Activated CD4-positive, alpha-beta T cell treated with anti-CD3 and anti-CD28 coated beads for 36 hours (primary cell): ENCODE measurements at regions not wholly inside any gene's neighbourhood (a gene's known extent, or its start where the extent isn't known, plus 50 kb on each side); places are given as distances from the start of the nearest gene placed in this dataset.

Experiments used
- ATAC-seq: fragments of 200-7000 bp; cut with Tn5 transposase; one replicate; pipeline ENCODE4 v1.10.0; 2021; ENCODE audit warnings: mild to moderate bottlenecking, moderate library complexity
- CTCF ChIA-PET: fragments of 350-600 bp; sonication (Branson Sonifier 250); formaldehyde crosslinking; loops from one replicate; lab custom pipeline; 2021; ENCODE audit warnings: antibody characterized with exemption; lab: Charles Lee
- POLR2A ChIA-PET: fragments of 350-600 bp; sonication (Branson Sonifier 250); formaldehyde crosslinking; loops from one replicate; lab custom pipeline; 2021; ENCODE audit warnings: antibody characterized with exemption, inconsistent platforms; lab: Charles Lee
- DNase-seq: peaks from one replicate; pipeline ENCODE4 v3.0.0-alpha.2; 2020
- H3K27ac Mint-ChIP-seq: one replicate; pipeline ENCODE4 v1.8.0; 2021; ENCODE audit warnings: mixed read lengths
- H3K27me3 Mint-ChIP-seq: one replicate; pipeline ENCODE4 v1.8.0; 2021; ENCODE audit warnings: mixed read lengths
- H3K36me3 Mint-ChIP-seq: one replicate; pipeline ENCODE4 v1.8.0; 2021; ENCODE audit warnings: low read depth, mixed read lengths
- H3K4me1 Mint-ChIP-seq: one replicate; pipeline ENCODE4 v1.8.0; 2021; ENCODE audit warnings: mixed read lengths
- H3K4me3 Mint-ChIP-seq: one replicate; pipeline ENCODE4 v1.8.0; 2021; ENCODE audit warnings: mild to moderate bottlenecking, moderate library complexity, mixed read lengths
- H3K9me3 Mint-ChIP-seq: one replicate; pipeline ENCODE4 v1.8.0; 2021; ENCODE audit warnings: low read depth, mixed read lengths
- intact Hi-C, 2 experiments: fragments of 100-400 bp; cut with DNase I in 1 of 2; cut with micrococcal nuclease in 1 of 2; formaldehyde crosslinking; loops; one replicate each; pipeline versions ENCODE4 v1.14.2 to v1.15.1; 2022 to 2024; cut with DNase I, micrococcal nuclease

- ChIA-PET POLR2A (no interaction called here), CTCF (no interaction called here)
- Mint-ChIP-seq H3K27me3 (no peaks in the 10 kb centered on the region), H3K4me1 (no peaks in the 10 kb centered on the region), H3K36me3 (no peaks in the 10 kb centered on the region), H3K4me3 (no peak overlapping the region), H3K9me3 (peaks cover 10% of the 10 kb centered on the region), H3K27ac (no peak overlapping the region)
- DNase-seq: no peak
- no peak for ATAC-seq
- intact Hi-C loops: no loop called here
These were observed 573.5 kb downstream of the BCKDHB start for GRCh38 chr6:80679992-80680391.

- H3K27ac Mint-ChIP-seq: no peak overlapping the region
- no peaks in the 10 kb centered on the region for H3K27me3 Mint-ChIP-seq
- H3K4me3 Mint-ChIP-seq: no peak overlapping the region
- H3K36me3 Mint-ChIP-seq: no peaks in the 10 kb centered on the region
- CTCF ChIA-PET: interaction anchor here (0.7 kb wide), 1 partner anchor 17 kb away, joined by 3 read pairs; no protein-coding TSS in a partner anchor
- DNase-seq (no peak), ATAC-seq (no peak)
- POLR2A ChIA-PET: no interaction called here
- no peaks in the 10 kb centered on the region for H3K4me1 Mint-ChIP-seq
- intact Hi-C loops: no loop called here
- H3K9me3 Mint-ChIP-seq: peaks cover 2% of the 10 kb centered on the region
These were observed 569.9 kb downstream of the BCKDHB start for GRCh38 chr6:80676386-80676785.

DNA sequence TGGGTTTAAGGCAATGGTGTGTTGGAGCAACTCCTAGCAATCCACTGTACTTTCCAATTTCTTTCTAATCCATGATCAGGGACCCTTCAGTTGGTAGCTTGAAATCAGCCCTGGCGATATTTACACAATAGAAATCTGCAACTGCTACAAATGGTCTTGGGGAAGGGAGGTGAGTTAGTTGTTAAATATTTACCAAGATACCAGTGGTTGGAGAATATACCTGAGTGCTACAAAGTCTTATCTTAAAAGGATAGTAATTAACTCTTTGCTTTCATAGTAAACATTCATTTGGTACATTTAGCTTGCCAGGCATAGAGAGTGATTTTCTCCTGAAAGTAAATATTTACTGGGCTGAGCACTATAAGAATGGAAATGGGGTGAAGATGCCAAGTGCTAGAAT is 568.2 kb downstream of the BCKDHB start:
- intact Hi-C loops: no loop called here
- H3K4me3 Mint-ChIP-seq: no peak overlapping the region
- no peaks in the 10 kb centered on the region for H3K4me1 Mint-ChIP-seq
- no peaks in the 10 kb centered on the region for H3K36me3 Mint-ChIP-seq
- ChIA-PET CTCF (no interaction called here), POLR2A (no interaction called here)
- H3K27me3 Mint-ChIP-seq: no peaks in the 10 kb centered on the region
- ATAC-seq (no peak), DNase-seq (no peak)
- H3K27ac Mint-ChIP-seq: no peak overlapping the region
- peaks cover 2% of the 10 kb centered on the region for H3K9me3 Mint-ChIP-seq

- H3K4me3 Mint-ChIP-seq: no peak overlapping the region
- H3K27me3 Mint-ChIP-seq: no peaks in the 10 kb centered on the region
- no peak for DNase-seq
- intact Hi-C loops: no loop called here
- H3K36me3 Mint-ChIP-seq: no peaks in the 10 kb centered on the region
- H3K27ac Mint-ChIP-seq: no peak overlapping the region
- ChIA-PET CTCF (no interaction called here), POLR2A (no interaction called here)
- no peaks in the 10 kb centered on the region for H3K4me1 Mint-ChIP-seq
- ATAC-seq: no peak
- peaks cover 2% of the 10 kb centered on the region for H3K9me3 Mint-ChIP-seq
These were observed 566.9 kb downstream of the BCKDHB start for GRCh38 chr6:80673367-80673766.

- Mint-ChIP-seq H3K36me3 (no peaks in the 10 kb centered on the region), H3K27me3 (no peaks in the 10 kb centered on the region), H3K9me3 (peaks cover 2% of the 10 kb centered on the region), H3K4me3 (no peak overlapping the region), H3K27ac (no peak overlapping the region), H3K4me1 (no peaks in the 10 kb centered on the region)
- CTCF ChIA-PET: no interaction called here
- POLR2A ChIA-PET: no interaction called here
- no peak for DNase-seq
- ATAC-seq: no peak
- intact Hi-C loops: no loop called here
These were observed 560.5 kb downstream of the BCKDHB start for GRCh38 chr6:80667006-80667405.

DNA sequence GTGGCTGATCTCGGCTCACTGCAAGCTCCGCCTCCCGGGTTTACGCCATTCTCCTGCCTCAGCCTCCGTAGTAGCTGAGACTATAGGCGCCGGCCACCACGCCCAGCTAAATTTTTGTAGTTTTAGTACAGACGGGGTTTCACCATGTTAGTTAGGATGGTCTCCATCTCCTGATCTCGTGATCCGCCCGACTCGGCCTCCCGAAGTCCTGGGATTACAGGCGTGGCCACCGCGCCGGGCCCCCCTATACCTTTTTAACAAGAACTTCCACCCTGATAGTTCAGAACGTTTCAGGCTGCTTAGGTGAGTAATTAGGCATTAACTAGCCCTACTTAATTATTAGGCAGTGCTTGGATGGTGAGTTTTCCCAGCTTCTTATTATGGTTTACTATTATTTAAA is 552.5 kb downstream of the BCKDHB start:
- intact Hi-C loops: no loop called here
- Mint-ChIP-seq H3K4me3 (no peak overlapping the region), H3K27me3 (no peaks in the 10 kb centered on the region), H3K27ac (no peak overlapping the region), H3K9me3 (peaks cover 3% of the 10 kb centered on the region), H3K36me3 (no peaks in the 10 kb centered on the region), H3K4me1 (no peaks in the 10 kb centered on the region)
- no peak for ATAC-seq
- ChIA-PET POLR2A (no interaction called here), CTCF (interaction anchor here (0.8 kb wide), 1 partner anchor 18 kb away, joined by 3 read pairs; no protein-coding TSS in a partner anchor)
- DNase-seq: no peak

DNA sequence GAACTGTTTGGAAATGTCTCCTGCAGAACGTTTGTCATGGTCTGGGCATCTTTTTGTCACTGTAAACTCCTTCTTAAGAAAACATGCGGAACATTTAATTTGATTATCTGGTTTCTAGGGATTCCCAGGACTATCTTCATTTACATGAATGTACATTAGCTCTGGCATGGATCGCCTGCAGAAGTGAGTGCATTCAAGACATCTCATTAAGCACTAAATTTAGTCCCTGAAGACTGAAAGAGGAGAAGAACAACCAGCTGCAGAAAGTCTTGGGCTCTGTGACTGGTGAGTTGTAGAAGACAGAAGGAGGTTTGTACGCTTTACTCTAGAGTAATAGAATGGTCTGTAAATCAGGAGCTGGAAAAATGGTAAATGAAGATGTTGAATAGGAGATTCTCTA is 540.7 kb downstream of the BCKDHB start:
- POLR2A ChIA-PET: no interaction called here
- Mint-ChIP-seq H3K4me3 (no peak overlapping the region), H3K4me1 (no peaks in the 10 kb centered on the region), H3K36me3 (no peaks in the 10 kb centered on the region), H3K9me3 (no peaks in the 10 kb centered on the region), H3K27me3 (no peaks in the 10 kb centered on the region), H3K27ac (no peak overlapping the region)
- DNase-seq: no peak
- CTCF ChIA-PET: interaction anchor here (0.7 kb wide), 1 partner anchor 38 kb away, joined by 3 read pairs; no protein-coding TSS in a partner anchor
- intact Hi-C loops: no loop called here
- ATAC-seq: no peak

GRCh38 chr6:80643881-80644280 is 537.4 kb downstream of the BCKDHB start:
- H3K4me3 Mint-ChIP-seq: no peak overlapping the region
- no peak overlapping the region for H3K27ac Mint-ChIP-seq
- CTCF ChIA-PET: no interaction called here
- POLR2A ChIA-PET: no interaction called here
- intact Hi-C loops: no loop called here
- ATAC-seq (no peak), DNase-seq (no peak)
- no peaks in the 10 kb centered on the region for H3K9me3 Mint-ChIP-seq
- H3K27me3 Mint-ChIP-seq: no peaks in the 10 kb centered on the region
- H3K36me3 Mint-ChIP-seq: no peaks in the 10 kb centered on the region
- H3K4me1 Mint-ChIP-seq: no peaks in the 10 kb centered on the region

GRCh38 chr6:80642452-80642851 is 536.0 kb downstream of the BCKDHB start:
- H3K9me3 Mint-ChIP-seq: no peaks in the 10 kb centered on the region
- H3K4me3 Mint-ChIP-seq: no peak overlapping the region
- ChIA-PET POLR2A (no interaction called here), CTCF (interaction anchor here (0.5 kb wide), 1 partner anchor 966 kb away, joined by 3 read pairs; no protein-coding TSS in a partner anchor)
- intact Hi-C loops: no loop called here
- ATAC-seq: no peak
- H3K27ac Mint-ChIP-seq: no peak overlapping the region
- H3K36me3 Mint-ChIP-seq: no peaks in the 10 kb centered on the region
- H3K4me1 Mint-ChIP-seq: no peaks in the 10 kb centered on the region
- DNase-seq: no peak
- H3K27me3 Mint-ChIP-seq: no peaks in the 10 kb centered on the region

- H3K27ac Mint-ChIP-seq: no peak overlapping the region
- intact Hi-C loops: no loop called here
- POLR2A ChIA-PET: no interaction called here
- CTCF ChIA-PET: no interaction called here
- no peaks in the 10 kb centered on the region for H3K4me1 Mint-ChIP-seq
- H3K4me3 Mint-ChIP-seq: no peak overlapping the region
- no peak for DNase-seq
- H3K9me3 Mint-ChIP-seq: no peaks in the 10 kb centered on the region
- ATAC-seq: no peak
- no peaks in the 10 kb centered on the region for H3K36me3 Mint-ChIP-seq
- no peaks in the 10 kb centered on the region for H3K27me3 Mint-ChIP-seq
These were observed 535.1 kb downstream of the BCKDHB start for GRCh38 chr6:80641591-80641990.

- no peak overlapping the region for H3K27ac Mint-ChIP-seq
- no peaks in the 10 kb centered on the region for H3K9me3 Mint-ChIP-seq
- no peak for ATAC-seq
- no peaks in the 10 kb centered on the region for H3K27me3 Mint-ChIP-seq
- H3K4me3 Mint-ChIP-seq: no peak overlapping the region
- H3K36me3 Mint-ChIP-seq: no peaks in the 10 kb centered on the region
- POLR2A ChIA-PET: interaction anchor here (0.6 kb wide), 1 partner anchor 116 kb away, joined by 3 read pairs; no protein-coding TSS in a partner anchor
- H3K4me1 Mint-ChIP-seq: no peaks in the 10 kb centered on the region
- no peak for DNase-seq
- CTCF ChIA-PET: no interaction called here
- intact Hi-C loops: no loop called here
These were observed 533.7 kb downstream of the BCKDHB start for GRCh38 chr6:80640176-80640575.

DNA sequence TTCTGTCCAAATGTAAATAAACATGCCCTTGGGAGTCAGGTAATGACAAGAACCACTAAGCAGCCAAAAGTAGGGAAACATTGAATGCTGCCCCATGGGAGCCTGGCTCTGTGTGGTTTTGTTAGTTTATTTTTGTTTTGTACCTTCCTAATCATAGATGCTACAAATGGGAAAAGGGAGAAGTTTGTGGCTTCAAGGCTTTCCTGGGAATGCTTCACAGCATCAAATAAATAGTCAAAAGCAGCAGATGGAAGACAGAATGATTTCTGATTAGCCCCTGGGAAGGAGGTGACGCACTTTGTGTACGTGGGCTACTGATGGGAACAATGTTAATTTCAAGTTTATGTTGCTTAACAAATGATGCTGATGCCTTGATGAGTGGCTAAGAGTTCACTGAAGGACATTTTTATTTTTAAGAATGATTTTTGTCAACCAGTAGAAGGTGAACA is 532.7 kb downstream of the BCKDHB start:
- no peaks in the 10 kb centered on the region for H3K36me3 Mint-ChIP-seq
- intact Hi-C loops: no loop called here
- no peak for DNase-seq

More for the DNA sequence above, 532.7 kb downstream of the BCKDHB start:
- H3K4me3 Mint-ChIP-seq: no peak overlapping the region
- no peaks in the 10 kb centered on the region for H3K9me3 Mint-ChIP-seq
- ChIA-PET POLR2A (no interaction called here), CTCF (no interaction called here)
- no peaks in the 10 kb centered on the region for H3K4me1 Mint-ChIP-seq
- no peak for ATAC-seq
- H3K27me3 Mint-ChIP-seq: no peaks in the 10 kb centered on the region
- H3K27ac Mint-ChIP-seq: no peak overlapping the region
